ENCODE measurements at regions not wholly inside any gene's neighbourhood (a gene's known extent, or its start where the extent isn't known, plus 50 kb on each side); places are given as distances from the start of the nearest gene placed in this dataset.

- Histone ChIP-seq H2AFZ (ENCODE audit: low read depth, low read length) (no peak overlapping the region), H3K27ac (ENCODE audit: insufficient read depth, low read depth, low read length) (no peak overlapping the region), H3K9me1 (replicated peaks; ENCODE audit: control insufficient read depth, extremely low read depth, insufficient read depth, low read length) (no peaks in the 10 kb centered on the region), H3K9ac (replicated peaks; ENCODE audit: extremely low read depth, insufficient read depth, low read length) (no peak overlapping the region), H3K4me1 (ENCODE audit: control insufficient read depth, extremely low read depth, insufficient read depth, low read length) (peaks cover 29% of the 10 kb centered on the region), H3K9me3 (replicated peaks; ENCODE audit: control insufficient read depth, insufficient read depth, low read length) (no peaks in the 10 kb centered on the region), H4K20me1 (replicated peaks; ENCODE audit: control insufficient read depth, extremely low read depth, insufficient read depth, low read length) (no peaks in the 10 kb centered on the region), H3K27me3 (ENCODE audit: control insufficient read depth in 2 of 2, insufficient read depth in 2 of 2, low read length in 2 of 2) (no peaks in the 10 kb centered on the region), H3K4me3 (replicated peaks in 1 of 3; ENCODE audit: insufficient read depth in 1 of 3, low read depth in 1 of 3, low read length in 3 of 3) (no peak overlapping the region), H3K4me2 (ENCODE audit: insufficient read depth, low read length) (no peak overlapping the region), H3K79me2 (ENCODE audit: control insufficient read depth, insufficient read depth, low read length) (no peaks in the 10 kb centered on the region), H3K36me3 (ENCODE audit: control insufficient read depth in 2 of 2, extremely low read depth in 1 of 2, insufficient read depth in 2 of 2, low read length in 2 of 2) (no peaks in the 10 kb centered on the region)
- BruUV-seq (replicated peaks), result no TSS peak
- no peak for DNase-seq (ENCODE audit: low read depth, low spot score)
- ChIA-PET CTCF (interaction anchor here (1.1 to 1.3 kb wide), 2 partner anchors 10 to 26 kb away, joined by 3 read pairs; no protein-coding TSS in a partner anchor), POLR2A (no interaction called here)
- dilution Hi-C loops (cut with MboI; ENCODE audit: extremely low pct_ligation_motif_present, low sequenced_read_pairs) (no loop called here), intact Hi-C loops (cut with micrococcal nuclease) (no loop called here)
- no peak for FAIRE-seq
- TF ChIP-seq FOS (IDR thresholded peaks at IDR 0.05; ENCODE audit: borderline replicate concordance, insufficient read depth, low read length), result no peak
- TF ChIP-seq POLR2A (IDR thresholded peaks at IDR 0.05; ENCODE audit: low read depth, low read length), result no peak
- no peak for TF ChIP-seq JUN (IDR thresholded peaks at IDR 0.05; ENCODE audit: borderline replicate concordance, insufficient read depth, insufficient read length, low read depth)
- no peak for TF ChIP-seq MAX (IDR thresholded peaks at IDR 0.05; ENCODE audit: insufficient read depth, insufficient read length)
- TF ChIP-seq POLR2AphosphoS5 (IDR thresholded peaks at IDR 0.05; ENCODE audit: insufficient read depth, low read depth, low read length), result no peak
Observed at GRCh38 chr21:43341378-43342161, 85.4 kb downstream of the SIK1 start.
